ENCODE measurements at regions not wholly inside any gene's neighbourhood (a gene's known extent, or its start where the extent isn't known, plus 50 kb on each side); places are given as distances from the start of the nearest gene placed in this dataset.

DNA sequence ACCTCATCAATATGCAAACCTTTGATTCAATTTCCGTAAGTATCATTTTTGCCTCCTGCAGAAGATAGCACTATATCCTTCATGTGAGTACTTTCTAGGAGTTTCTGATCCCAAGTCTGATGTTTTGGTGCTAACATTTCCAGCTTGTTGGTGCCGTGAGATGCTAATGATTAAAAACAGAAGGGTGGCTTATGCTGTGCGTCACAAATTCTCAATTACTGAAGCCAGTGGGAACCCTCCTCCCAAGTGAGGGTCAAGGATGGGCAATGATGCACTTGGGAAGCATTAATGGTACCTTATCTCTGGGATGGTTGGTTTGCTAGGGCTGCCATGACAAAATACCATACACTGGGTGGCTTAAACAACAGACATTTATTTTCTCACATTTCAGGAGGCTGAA lies 123.0 kb downstream of the FOXD1 start:
- peaks cover 0 to 9% (median 7%) of the 10 kb centered on the region in 4 donors for H3K9me3 ChIP-seq
- H3K4me1 ChIP-seq: no peaks in the 10 kb centered on the region
- intact Hi-C loops (cut with DNase I; ENCODE audit: low total_unique reads): no loop called here
- TF ChIP-seq, protein P1, sequence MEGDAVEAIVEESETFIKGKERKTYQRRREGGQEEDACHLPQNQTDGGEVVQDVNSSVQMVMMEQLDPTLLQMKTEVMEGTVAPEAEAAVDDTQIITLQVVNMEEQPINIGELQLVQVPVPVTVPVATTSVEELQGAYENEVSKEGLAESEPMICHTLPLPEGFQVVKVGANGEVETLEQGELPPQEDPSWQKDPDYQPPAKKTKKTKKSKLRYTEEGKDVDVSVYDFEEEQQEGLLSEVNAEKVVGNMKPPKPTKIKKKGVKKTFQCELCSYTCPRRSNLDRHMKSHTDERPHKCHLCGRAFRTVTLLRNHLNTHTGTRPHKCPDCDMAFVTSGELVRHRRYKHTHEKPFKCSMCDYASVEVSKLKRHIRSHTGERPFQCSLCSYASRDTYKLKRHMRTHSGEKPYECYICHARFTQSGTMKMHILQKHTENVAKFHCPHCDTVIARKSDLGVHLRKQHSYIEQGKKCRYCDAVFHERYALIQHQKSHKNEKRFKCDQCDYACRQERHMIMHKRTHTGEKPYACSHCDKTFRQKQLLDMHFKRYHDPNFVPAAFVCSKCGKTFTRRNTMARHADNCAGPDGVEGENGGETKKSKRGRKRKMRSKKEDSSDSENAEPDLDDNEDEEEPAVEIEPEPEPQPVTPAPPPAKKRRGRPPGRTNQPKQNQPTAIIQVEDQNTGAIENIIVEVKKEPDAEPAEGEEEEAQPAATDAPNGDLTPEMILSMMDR (IDR thresholded peaks at IDR 0.05): no peak
- TF ChIP-seq EP300 (IDR thresholded peaks at IDR 0.05) (no peak), POLR2AphosphoS5 (IDR thresholded peaks at IDR 0.05) (no peak), POLR2A (IDR thresholded peaks at IDR 0.05) (no peak)
- no peak overlapping the region for H3K4me3 ChIP-seq
- H3K27me3 ChIP-seq: peaks cover 0 to 21% (median 15%) of the 10 kb centered on the region in 3 donors
- 58 to 99% (median 89%) methylated on average over 3 of the region's 3 CpGs for WGBS, 5 donors
- DNase-seq: no peak
- no peak overlapping the region for H3K27ac ChIP-seq
- no peaks in the 10 kb centered on the region for H3K36me3 ChIP-seq

- peaks cover 0 to 36% (median 20%) of the 10 kb centered on the region in 3 donors for H3K27me3 ChIP-seq
- H3K27ac ChIP-seq: no peak overlapping the region
- no peak for TF ChIP-seq EP300 (IDR thresholded peaks at IDR 0.05)
- no peak for TF ChIP-seq POLR2AphosphoS5 (IDR thresholded peaks at IDR 0.05)
- no peak for TF ChIP-seq POLR2A (IDR thresholded peaks at IDR 0.05)
- TF ChIP-seq, protein P1 (IDR thresholded peaks at IDR 0.05): no peak
- 67 to 78% (median 74%) methylated on average over 5 of the region's 5 CpGs for WGBS, 5 donors
- H3K9me3 ChIP-seq: no peaks in the 10 kb centered on the region
- no peaks in the 10 kb centered on the region for H3K4me1 ChIP-seq
- no peak for DNase-seq
- intact Hi-C loops (cut with DNase I; ENCODE audit: low total_unique reads): no loop called here
- no peak overlapping the region for H3K4me3 ChIP-seq
- H3K36me3 ChIP-seq: no peaks in the 10 kb centered on the region
These were observed 125.1 kb downstream of the FOXD1 start for GRCh38 chr5:73323466-73323865.

DNA sequence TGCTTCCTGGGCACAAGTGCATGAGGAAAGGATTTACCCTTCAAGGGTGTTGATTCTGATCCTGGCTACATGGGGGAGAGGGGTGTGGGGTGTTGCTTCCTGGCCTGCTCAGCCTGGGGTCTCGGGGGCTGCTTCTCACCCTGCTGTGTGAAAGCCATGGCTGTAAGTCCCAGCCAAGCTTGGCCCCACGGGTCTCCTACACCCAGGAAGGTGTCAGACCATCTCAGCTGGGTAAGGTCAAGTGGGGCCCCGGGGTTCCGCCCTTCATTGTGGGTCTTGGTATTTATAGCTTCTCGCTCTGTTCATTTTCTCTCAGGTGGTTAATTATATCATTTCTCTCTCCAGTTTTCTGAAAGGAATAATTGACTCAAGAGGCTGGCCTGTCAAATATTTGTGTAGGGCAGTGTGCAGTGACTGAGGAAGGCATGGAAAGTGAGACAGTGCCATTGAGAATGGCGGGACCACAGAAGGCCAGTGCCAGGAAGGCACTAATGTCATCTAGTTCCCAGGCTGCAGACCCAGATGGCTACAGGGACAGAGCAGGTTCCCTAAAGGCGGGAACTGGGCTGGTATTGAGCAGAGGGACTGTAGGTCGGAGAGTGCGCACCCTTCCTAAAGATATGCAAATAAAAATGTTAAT lies 126.0 kb downstream of the FOXD1 start:
- no peaks in the 10 kb centered on the region for H3K4me1 ChIP-seq
- whole genome bisulfite sequencing, 5 donors: 73 to 79% (median 75%) methylated on average over 9 of the region's 9 CpGs
- no peak overlapping the region for H3K27ac ChIP-seq
- no peak overlapping the region for H3K4me3 ChIP-seq
- peaks cover 0 to 40% (median 20%) of the 10 kb centered on the region in 3 donors for H3K27me3 ChIP-seq
- no peaks in the 10 kb centered on the region for H3K9me3 ChIP-seq
- intact Hi-C loops (cut with DNase I; ENCODE audit: low total_unique reads): no loop called here
- H3K36me3 ChIP-seq: no peaks in the 10 kb centered on the region
- DNase-seq: no peak
- TF ChIP-seq POLR2A (IDR thresholded peaks at IDR 0.05) (no peak), POLR2AphosphoS5 (IDR thresholded peaks at IDR 0.05) (no peak), EP300 (IDR thresholded peaks at IDR 0.05) (no peak)
- TF ChIP-seq, protein P1 (IDR thresholded peaks at IDR 0.05): no peak

GRCh38 chr5:73321757-73322436 lies 126.7 kb downstream of the FOXD1 start:
- peaks cover 0 to 45% (median 24%) of the 10 kb centered on the region in 3 donors for H3K27me3 ChIP-seq
- TF ChIP-seq, protein P1 (IDR thresholded peaks at IDR 0.05): no peak
- TF ChIP-seq POLR2AphosphoS5 (IDR thresholded peaks at IDR 0.05): no peak
- no peak for TF ChIP-seq EP300 (IDR thresholded peaks at IDR 0.05)
- no peak for TF ChIP-seq POLR2A (IDR thresholded peaks at IDR 0.05)
- H3K36me3 ChIP-seq: no peaks in the 10 kb centered on the region
- no peak for DNase-seq
- no peaks in the 10 kb centered on the region for H3K9me3 ChIP-seq
- H3K4me1 ChIP-seq: no peaks in the 10 kb centered on the region
- 52 to 79% (median 62%) methylated on average over 5 of the region's 5 CpGs for WGBS, 5 donors
- H3K4me3 ChIP-seq: no peak overlapping the region
- intact Hi-C loops (cut with DNase I; ENCODE audit: low total_unique reads): no loop called here
- H3K27ac ChIP-seq: no peak overlapping the region

Measured in stomach (tissue), 8 donors.